ENCODE measurements at regions not wholly inside any gene's neighbourhood (a gene's known extent, or its start where the extent isn't known, plus 50 kb on each side); places are given as distances from the start of the nearest gene placed in this dataset.

DNA sequence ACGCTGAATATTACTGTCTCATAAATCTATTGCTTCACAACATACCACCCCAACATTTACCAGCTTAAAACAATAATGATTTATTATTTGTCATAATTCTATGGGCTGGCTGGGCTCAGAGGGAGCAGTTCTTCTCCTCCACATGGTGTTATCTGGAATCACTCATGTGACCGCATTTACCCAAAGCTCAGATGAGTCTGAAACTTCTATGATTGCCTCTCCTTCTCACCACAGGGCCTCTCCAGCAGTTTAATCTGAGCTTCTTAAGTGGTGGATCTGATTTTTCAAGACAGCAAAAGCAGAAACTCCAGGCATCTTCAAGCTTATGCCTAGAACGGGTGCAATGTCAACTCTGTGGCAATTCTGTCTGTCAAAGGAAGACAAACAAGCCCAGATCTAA is 210.3 kb upstream of the ADRA1B start:
- H3K4me3 Mint-ChIP-seq, result no peak overlapping the region
- no peak overlapping the region for H3K27ac Mint-ChIP-seq
- no peaks in the 10 kb centered on the region for H3K4me1 Mint-ChIP-seq
- no peaks in the 10 kb centered on the region for H3K36me3 Mint-ChIP-seq
- peaks cover 8% of the 10 kb centered on the region for H3K9me3 Mint-ChIP-seq
- H3K27me3 Mint-ChIP-seq, result peaks cover 7% of the 10 kb centered on the region

- Mint-ChIP-seq H3K36me3 (no peaks in the 10 kb centered on the region), H3K4me1 (no peaks in the 10 kb centered on the region), H3K27ac (no peak overlapping the region), H3K4me3 (no peak overlapping the region), H3K27me3 (peaks cover 7% of the 10 kb centered on the region), H3K9me3 (peaks cover 8% of the 10 kb centered on the region)
Observed at GRCh38 chr5:159708090-159708489, 208.2 kb upstream of the ADRA1B start.

- H3K27me3 Mint-ChIP-seq, result peaks cover 11% of the 10 kb centered on the region
- no peak overlapping the region for H3K4me3 Mint-ChIP-seq
- no peaks in the 10 kb centered on the region for H3K36me3 Mint-ChIP-seq
- H3K4me1 Mint-ChIP-seq, result no peaks in the 10 kb centered on the region
- no peak overlapping the region for H3K27ac Mint-ChIP-seq
- peaks cover under 1% of the 10 kb centered on the region for H3K9me3 Mint-ChIP-seq
Observed at GRCh38 chr5:159712672-159713071, 203.6 kb upstream of the ADRA1B start.

DNA sequence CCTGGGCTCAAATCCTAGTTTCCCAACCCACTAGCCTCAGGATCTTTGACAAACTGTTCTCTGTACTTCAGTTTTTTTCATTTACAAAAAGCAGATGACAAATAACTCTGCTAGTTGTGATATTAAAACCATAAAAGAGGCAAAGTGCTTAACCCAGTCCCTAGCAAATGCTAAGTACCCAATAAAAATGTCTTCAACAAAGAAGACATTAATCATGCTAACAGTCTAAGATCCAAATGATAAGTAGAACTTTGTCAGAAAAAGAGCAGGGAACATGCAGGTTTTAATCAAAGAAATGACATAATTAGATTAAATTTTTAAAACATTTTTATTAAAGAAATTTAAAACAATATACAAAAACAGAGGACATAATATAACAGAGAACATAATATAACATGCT is 203.0 kb upstream of the ADRA1B start:
- peaks cover 15% of the 10 kb centered on the region for H3K27me3 Mint-ChIP-seq
- H3K4me1 Mint-ChIP-seq, result no peaks in the 10 kb centered on the region
- H3K36me3 Mint-ChIP-seq, result no peaks in the 10 kb centered on the region
- H3K4me3 Mint-ChIP-seq, result no peak overlapping the region
- no peak overlapping the region for H3K27ac Mint-ChIP-seq
- H3K9me3 Mint-ChIP-seq, result no peaks in the 10 kb centered on the region

DNA sequence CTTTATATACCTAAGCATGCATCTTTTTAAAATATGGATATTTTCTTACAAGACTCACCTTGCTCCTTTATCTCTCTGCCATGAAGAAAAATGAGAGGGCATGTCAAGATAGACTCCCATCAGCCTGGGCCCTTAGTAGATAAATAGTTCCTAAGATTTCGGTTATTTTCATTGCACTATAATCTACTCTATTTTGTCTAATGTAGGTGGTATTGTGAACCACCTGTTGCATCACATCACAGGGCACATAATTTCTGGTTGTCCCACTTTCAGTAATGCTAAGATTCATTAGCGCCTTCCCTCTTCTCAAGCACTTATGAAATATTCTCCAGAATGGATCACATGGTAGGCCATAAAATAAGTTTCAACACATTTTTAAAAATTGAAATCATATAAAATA is 202.5 kb upstream of the ADRA1B start:
- H3K4me1 Mint-ChIP-seq, result no peaks in the 10 kb centered on the region
- peaks cover 15% of the 10 kb centered on the region for H3K27me3 Mint-ChIP-seq
- no peaks in the 10 kb centered on the region for H3K9me3 Mint-ChIP-seq
- no peak overlapping the region for H3K4me3 Mint-ChIP-seq
- H3K27ac Mint-ChIP-seq, result no peak overlapping the region
- H3K36me3 Mint-ChIP-seq, result no peaks in the 10 kb centered on the region

- H3K4me3 Mint-ChIP-seq, result no peak overlapping the region
- H3K27me3 Mint-ChIP-seq, result peaks cover 10% of the 10 kb centered on the region
- H3K27ac Mint-ChIP-seq, result no peak overlapping the region
- no peaks in the 10 kb centered on the region for H3K9me3 Mint-ChIP-seq
- H3K4me1 Mint-ChIP-seq, result no peaks in the 10 kb centered on the region
- no peaks in the 10 kb centered on the region for H3K36me3 Mint-ChIP-seq
Observed at GRCh38 chr5:159725475-159725874, 190.8 kb upstream of the ADRA1B start.

- Mint-ChIP-seq H3K36me3 (no peaks in the 10 kb centered on the region), H3K4me3 (no peak overlapping the region), H3K27me3 (peaks cover 14% of the 10 kb centered on the region), H3K4me1 (no peaks in the 10 kb centered on the region), H3K9me3 (no peaks in the 10 kb centered on the region), H3K27ac (no peak overlapping the region)
Observed at GRCh38 chr5:159727167-159727566, 189.1 kb upstream of the ADRA1B start.

DNA sequence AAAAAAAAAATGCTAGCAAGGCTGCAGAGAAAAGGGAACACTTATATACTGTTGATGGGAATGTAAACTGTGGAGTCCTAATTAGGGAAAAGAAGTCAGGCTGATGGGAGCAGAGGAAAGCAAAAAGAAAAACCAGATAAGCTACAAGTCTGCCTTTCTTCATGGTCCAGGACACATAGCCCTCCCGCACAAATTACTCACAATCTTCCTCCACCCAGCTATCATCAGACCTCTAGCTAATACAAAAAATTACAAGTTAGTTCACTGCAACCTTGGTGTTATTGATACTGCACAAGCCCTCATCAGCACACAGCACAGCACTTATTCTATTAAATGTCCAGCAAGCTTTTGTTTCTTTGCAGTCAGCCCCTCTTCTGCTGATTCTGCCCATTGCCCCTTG is 186.0 kb upstream of the ADRA1B start:
- no peak overlapping the region for H3K27ac Mint-ChIP-seq
- H3K27me3 Mint-ChIP-seq, result peaks cover 8% of the 10 kb centered on the region
- no peaks in the 10 kb centered on the region for H3K9me3 Mint-ChIP-seq
- H3K36me3 Mint-ChIP-seq, result no peaks in the 10 kb centered on the region
- H3K4me3 Mint-ChIP-seq, result no peak overlapping the region
- H3K4me1 Mint-ChIP-seq, result no peaks in the 10 kb centered on the region

DNA sequence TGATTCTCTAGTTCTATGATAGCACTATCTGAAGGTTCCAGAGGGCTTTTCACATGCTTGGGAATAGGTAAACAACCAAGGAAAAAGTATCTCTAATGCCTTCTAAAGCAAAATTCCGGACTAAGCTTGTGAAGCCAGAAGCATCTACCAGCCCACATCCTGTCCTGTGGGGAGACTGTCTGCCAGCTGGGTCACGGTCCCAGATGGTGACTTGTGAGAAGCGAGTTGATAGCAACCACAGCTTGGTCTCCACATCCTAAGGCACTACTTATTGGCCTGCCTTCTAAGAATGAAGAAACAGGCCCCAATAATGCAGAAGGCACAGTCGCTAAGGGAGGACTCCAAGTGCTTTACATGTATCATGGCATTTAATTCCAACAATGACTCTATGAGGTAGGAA is 184.1 kb upstream of the ADRA1B start:
- peaks cover 8% of the 10 kb centered on the region for H3K27me3 Mint-ChIP-seq
- H3K4me3 Mint-ChIP-seq, result no peak overlapping the region
- H3K27ac Mint-ChIP-seq, result no peak overlapping the region
- no peaks in the 10 kb centered on the region for H3K4me1 Mint-ChIP-seq
- H3K36me3 Mint-ChIP-seq, result no peaks in the 10 kb centered on the region
- no peaks in the 10 kb centered on the region for H3K9me3 Mint-ChIP-seq

- peaks cover 6% of the 10 kb centered on the region for H3K27me3 Mint-ChIP-seq
- no peaks in the 10 kb centered on the region for H3K36me3 Mint-ChIP-seq
- no peaks in the 10 kb centered on the region for H3K9me3 Mint-ChIP-seq
- no peaks in the 10 kb centered on the region for H3K4me1 Mint-ChIP-seq
- H3K4me3 Mint-ChIP-seq, result no peak overlapping the region
- no peak overlapping the region for H3K27ac Mint-ChIP-seq
Observed at GRCh38 chr5:159734366-159734765, 181.9 kb upstream of the ADRA1B start.

DNA sequence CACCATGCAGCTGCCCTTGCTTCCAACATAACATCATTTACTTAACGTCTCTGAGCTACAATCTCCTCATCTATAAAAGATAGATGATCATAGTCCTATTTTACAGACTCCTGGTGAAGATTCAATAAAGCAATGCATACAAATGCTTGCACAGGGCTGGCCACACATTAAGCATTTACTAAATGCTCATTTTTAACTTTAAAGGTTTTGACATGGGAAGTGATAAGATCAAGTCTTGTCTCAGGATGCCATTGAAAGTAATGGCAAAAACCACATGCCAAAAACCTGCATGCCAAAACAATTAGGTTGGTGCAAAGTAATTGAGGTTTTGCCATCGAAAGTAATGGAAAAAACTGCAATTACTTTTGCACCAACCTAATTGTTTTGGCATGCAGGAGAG is 181.2 kb upstream of the ADRA1B start:
- Mint-ChIP-seq H3K27me3 (peaks cover 6% of the 10 kb centered on the region), H3K9me3 (no peaks in the 10 kb centered on the region)

DNA sequence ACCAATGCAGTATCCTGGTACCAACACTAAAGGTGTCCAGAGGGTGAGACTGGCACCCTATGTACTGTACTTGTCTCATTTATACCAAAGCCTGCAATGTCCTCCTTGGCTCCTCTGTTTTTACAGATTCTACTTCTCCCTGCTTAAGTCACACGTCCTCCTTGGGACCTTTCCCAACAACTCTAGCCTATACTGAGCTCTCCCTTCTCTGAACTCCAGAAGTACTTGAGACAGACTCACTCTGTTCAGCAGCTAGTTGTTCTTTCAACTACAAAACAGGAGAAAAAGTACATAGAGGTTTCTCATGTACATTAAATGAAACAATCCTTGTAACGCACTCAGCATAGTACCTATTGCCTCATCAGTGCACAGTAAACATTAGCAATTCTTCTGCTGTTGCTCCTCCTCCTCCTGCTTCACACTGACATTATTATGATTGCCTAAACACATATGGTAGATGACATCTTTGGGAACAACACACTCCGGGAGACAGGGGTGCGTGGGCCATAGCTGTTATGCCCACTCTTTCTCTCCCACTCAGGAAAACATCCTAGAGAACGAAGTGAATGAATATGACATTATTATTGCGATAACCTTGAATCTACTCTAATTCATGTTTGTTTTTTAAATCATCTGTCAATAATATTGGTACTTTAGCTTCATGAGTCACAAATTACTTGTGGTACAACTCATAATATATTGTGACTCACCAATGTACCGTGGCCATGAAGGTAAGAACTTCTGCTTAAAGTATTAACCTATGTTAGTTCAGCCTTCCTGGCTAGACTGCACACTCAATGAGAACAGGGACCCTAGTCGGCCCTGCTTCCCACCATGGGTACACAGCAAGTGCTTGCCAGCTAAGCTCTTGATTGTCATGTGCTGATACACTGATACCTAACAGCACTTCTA is 180.3 kb upstream of the ADRA1B start:
- Mint-ChIP-seq H3K4me3 (no peak overlapping the region), H3K27me3 (peaks cover 9% of the 10 kb centered on the region), H3K9me3 (peaks cover 6% of the 10 kb centered on the region)

More for the DNA sequence above, 181.2 kb upstream of the ADRA1B start:
- H3K4me3 Mint-ChIP-seq, result no peak overlapping the region
- no peak overlapping the region for H3K27ac Mint-ChIP-seq
- no peaks in the 10 kb centered on the region for H3K36me3 Mint-ChIP-seq
- H3K4me1 Mint-ChIP-seq, result no peaks in the 10 kb centered on the region

GRCh38 chr5:159736844-159737243 is 179.4 kb upstream of the ADRA1B start:
- Mint-ChIP-seq H3K4me1 (no peaks in the 10 kb centered on the region), H3K36me3 (peaks cover 1% of the 10 kb centered on the region), H3K27me3 (peaks cover 6% of the 10 kb centered on the region), H3K27ac (no peak overlapping the region), H3K4me3 (no peak overlapping the region), H3K9me3 (peaks cover 6% of the 10 kb centered on the region)

More for the DNA sequence above, 180.3 kb upstream of the ADRA1B start:
- Mint-ChIP-seq H3K27ac (no peak overlapping the region), H3K4me1 (no peaks in the 10 kb centered on the region), H3K36me3 (peaks cover 1% of the 10 kb centered on the region)

- H3K36me3 Mint-ChIP-seq, result peaks cover 1% of the 10 kb centered on the region
- no peak overlapping the region for H3K4me3 Mint-ChIP-seq
- H3K4me1 Mint-ChIP-seq, result no peaks in the 10 kb centered on the region
- H3K27me3 Mint-ChIP-seq, result peaks cover 6% of the 10 kb centered on the region
- H3K9me3 Mint-ChIP-seq, result peaks cover 6% of the 10 kb centered on the region
- no peak overlapping the region for H3K27ac Mint-ChIP-seq
Observed at GRCh38 chr5:159737263-159737662, 179.0 kb upstream of the ADRA1B start.

DNA sequence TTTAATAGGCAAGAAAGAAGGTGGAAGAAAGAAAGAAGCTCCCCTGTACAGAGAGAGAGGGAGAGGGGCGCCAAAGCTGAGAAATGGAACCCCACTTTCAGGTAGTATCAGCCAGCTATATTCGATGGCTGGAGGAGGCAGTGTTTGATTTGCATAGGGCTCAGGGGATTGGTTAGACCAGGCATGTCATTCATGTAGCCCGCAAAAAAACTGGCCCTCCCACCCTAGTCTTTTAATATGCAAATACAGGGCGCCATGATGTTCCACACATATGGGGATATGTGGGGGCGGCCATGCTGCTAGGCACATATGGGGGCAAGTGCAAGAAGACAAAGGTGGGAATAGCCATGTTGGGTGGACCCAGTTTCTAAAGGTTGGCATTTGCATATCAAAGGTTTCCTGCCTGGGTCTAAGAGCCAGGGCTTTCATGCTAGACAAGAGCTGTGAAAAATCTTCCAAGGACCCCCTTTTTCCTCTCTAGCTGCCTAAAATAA is 174.4 kb upstream of the ADRA1B start:
- H3K27ac Mint-ChIP-seq, result no peak overlapping the region
- peaks cover 6% of the 10 kb centered on the region for H3K9me3 Mint-ChIP-seq
- no peaks in the 10 kb centered on the region for H3K4me1 Mint-ChIP-seq
- H3K27me3 Mint-ChIP-seq, result peaks cover 6% of the 10 kb centered on the region
- peaks cover 1% of the 10 kb centered on the region for H3K36me3 Mint-ChIP-seq
- H3K4me3 Mint-ChIP-seq, result no peak overlapping the region

DNA sequence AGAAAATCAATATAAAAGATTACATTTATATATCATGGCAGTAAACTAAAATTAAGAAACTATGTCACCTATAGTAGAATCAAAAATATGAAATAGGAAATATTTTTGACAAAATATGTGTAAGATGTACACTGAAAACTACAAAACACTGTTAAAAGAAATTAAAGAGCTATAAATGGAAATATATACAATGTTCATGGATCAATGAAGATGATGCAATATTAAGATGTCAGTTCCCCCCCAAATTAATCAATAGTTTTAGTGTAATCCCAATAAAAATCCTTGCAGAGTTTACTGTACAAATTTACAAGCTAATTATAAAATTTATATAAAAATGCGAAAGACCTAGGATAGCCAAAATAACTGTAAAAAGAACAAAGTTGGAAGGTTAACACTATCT is 173.0 kb upstream of the ADRA1B start:
- H3K27ac Mint-ChIP-seq, result no peak overlapping the region
- peaks cover 1% of the 10 kb centered on the region for H3K36me3 Mint-ChIP-seq
- no peak overlapping the region for H3K4me3 Mint-ChIP-seq
- H3K9me3 Mint-ChIP-seq, result peaks cover 6% of the 10 kb centered on the region
- no peaks in the 10 kb centered on the region for H3K4me1 Mint-ChIP-seq
- peaks cover 5% of the 10 kb centered on the region for H3K27me3 Mint-ChIP-seq
